Stimulated activated naive B cell treated with anti-CD40 and anti-IgM and Interleukin-4, amounts not matched to agents 10 μg/mL and 1 μg/mL and 100 μg/mL, for 72 hours (primary cell): ENCODE measurements at regions not wholly inside any gene's neighbourhood (a gene's known extent, or its start where the extent isn't known, plus 50 kb on each side); places are given as distances from the start of the nearest gene placed in this dataset.

Experiments
- ATAC-seq, 2 donors: fragments of 150-1000 bp; cut with Tn5 transposase; replicated peaks; 2 replicates each; pipeline ENCODE4 v1.10.0; 2021; ENCODE audit warnings: moderate library complexity in 1 of 2
- DNase-seq: peaks from one replicate; pipeline ENCODE4 v3.0.0; 2021
- H3K27ac Mint-ChIP-seq: one replicate; pipeline ENCODE4 v1.8.0; 2022; ENCODE audit warnings: mild to moderate bottlenecking, mixed read lengths
- H3K27me3 Mint-ChIP-seq, 2 donors: one replicate each; pipeline ENCODE4 v1.8.0; 2022; ENCODE audit warnings: mixed read lengths in 2 of 2
- H3K36me3 Mint-ChIP-seq, 2 donors: one replicate each; pipeline ENCODE4 v1.8.0; 2022; ENCODE audit warnings: mixed read lengths in 2 of 2, mild to moderate bottlenecking in 1 of 2
- H3K4me1 Mint-ChIP-seq, 2 donors: one replicate each; pipeline ENCODE4 v1.8.0; 2022; ENCODE audit warnings: mixed read lengths in 2 of 2, mild to moderate bottlenecking in 1 of 2
- H3K4me3 Mint-ChIP-seq, 2 donors: one replicate each; pipeline ENCODE4 v1.8.0; 2022; ENCODE audit warnings: mild to moderate bottlenecking in 2 of 2, mixed read lengths in 2 of 2, moderate library complexity in 1 of 2
- H3K9me3 Mint-ChIP-seq, 2 donors: one replicate each; pipeline ENCODE4 v1.8.0; 2022; ENCODE audit warnings: mixed read lengths in 2 of 2, mild to moderate bottlenecking in 1 of 2

DNA sequence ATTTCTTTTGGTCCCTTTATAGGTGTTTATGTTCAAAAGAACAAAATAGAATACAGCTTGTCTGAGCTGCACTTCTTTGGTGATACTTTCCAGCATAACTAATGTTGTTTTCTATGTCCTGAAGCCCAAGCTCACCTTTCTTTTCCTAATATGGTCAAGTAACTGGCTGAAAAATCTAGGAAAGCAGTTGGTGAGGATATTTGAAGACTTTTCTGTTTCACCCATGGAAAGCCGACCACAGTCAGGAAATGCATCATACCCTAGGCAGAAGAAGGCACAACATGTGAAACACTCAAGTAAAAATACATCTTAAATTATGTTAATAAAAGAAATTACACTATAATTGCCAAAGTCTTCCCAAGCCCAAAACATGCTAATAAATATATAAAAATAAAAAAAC lies 337.0 kb downstream of the PDGFC start:
- Mint-ChIP-seq H3K4me3 (no peak overlapping the region), H3K27ac (no peak overlapping the region), H3K9me3 (peaks cover 0 to 2% of the 10 kb centered on the region in 2 donors), H3K4me1 (no peaks in the 10 kb centered on the region), H3K36me3 (no peaks in the 10 kb centered on the region), H3K27me3 (no peaks in the 10 kb centered on the region)
- DNase-seq (no peak), ATAC-seq (no peak)

DNA sequence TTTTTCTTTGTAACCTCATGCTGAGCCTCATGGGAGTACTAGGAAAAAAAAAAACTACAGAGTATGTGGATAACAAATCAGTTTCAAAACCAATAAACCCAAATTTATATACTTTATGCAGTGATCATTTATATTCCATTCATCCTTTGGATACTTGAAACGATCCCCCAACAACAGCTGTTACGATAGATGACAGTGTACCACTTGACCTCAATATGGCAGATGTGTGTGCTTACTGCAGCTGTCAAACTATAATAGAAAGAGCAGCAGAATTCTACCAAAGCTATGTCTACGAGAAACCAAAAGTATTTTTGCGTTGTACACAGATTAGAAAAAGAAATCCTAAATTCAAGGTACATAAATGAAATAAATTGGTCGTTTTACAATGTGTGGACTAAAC lies 337.8 kb downstream of the PDGFC start:
- no peak overlapping the region for H3K27ac Mint-ChIP-seq

DNA sequence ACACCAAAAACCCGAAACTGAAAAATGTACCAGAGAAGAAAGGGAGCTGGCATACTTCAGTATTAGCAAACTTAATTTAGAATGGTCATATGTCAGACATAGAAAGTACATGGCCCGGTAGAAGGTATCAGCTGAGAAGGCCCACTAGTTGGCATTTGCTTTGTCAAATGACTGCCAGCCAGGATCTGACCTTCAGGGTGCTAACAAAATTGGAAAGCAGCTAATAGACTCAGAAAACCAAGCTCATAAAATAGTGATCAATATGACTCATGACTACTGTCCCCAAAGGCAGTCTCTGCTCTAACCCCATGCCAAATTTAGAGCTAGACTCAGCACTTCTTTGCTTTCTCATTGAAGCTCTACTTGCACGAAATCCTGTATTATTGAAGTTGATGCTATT lies 342.7 kb downstream of the PDGFC start:
- ATAC-seq (no peak), DNase-seq (no peak)
- H3K4me1 Mint-ChIP-seq = no peaks in the 10 kb centered on the region
- H3K27ac Mint-ChIP-seq = no peak overlapping the region
- no peak overlapping the region for H3K4me3 Mint-ChIP-seq
- peaks cover 4 to 8% of the 10 kb centered on the region in 2 donors for H3K9me3 Mint-ChIP-seq
- no peaks in the 10 kb centered on the region for H3K27me3 Mint-ChIP-seq
- no peaks in the 10 kb centered on the region for H3K36me3 Mint-ChIP-seq

More for the DNA sequence above, 337.8 kb downstream of the PDGFC start:
- Mint-ChIP-seq H3K27me3 (no peaks in the 10 kb centered on the region), H3K36me3 (no peaks in the 10 kb centered on the region), H3K4me3 (no peak overlapping the region), H3K4me1 (no peaks in the 10 kb centered on the region), H3K9me3 (peaks cover 0 to 5% of the 10 kb centered on the region in 2 donors)
- ATAC-seq = no peak
- DNase-seq = no peak

GRCh38 chr4:156623376-156623775 lies 348.2 kb downstream of the PDGFC start:
- ATAC-seq = no peak
- no peak for DNase-seq
- peaks cover 4 to 5% of the 10 kb centered on the region in 2 donors for H3K9me3 Mint-ChIP-seq

GRCh38 chr4:156620786-156621185 lies 350.8 kb downstream of the PDGFC start:
- no peaks in the 10 kb centered on the region for H3K4me1 Mint-ChIP-seq
- H3K4me3 Mint-ChIP-seq = no peak overlapping the region

More at GRCh38 chr4:156623376-156623775, 348.2 kb downstream of the PDGFC start:
- Mint-ChIP-seq H3K4me3 (no peak overlapping the region), H3K36me3 (no peaks in the 10 kb centered on the region), H3K27ac (no peak overlapping the region), H3K27me3 (no peaks in the 10 kb centered on the region), H3K4me1 (no peaks in the 10 kb centered on the region)

DNA sequence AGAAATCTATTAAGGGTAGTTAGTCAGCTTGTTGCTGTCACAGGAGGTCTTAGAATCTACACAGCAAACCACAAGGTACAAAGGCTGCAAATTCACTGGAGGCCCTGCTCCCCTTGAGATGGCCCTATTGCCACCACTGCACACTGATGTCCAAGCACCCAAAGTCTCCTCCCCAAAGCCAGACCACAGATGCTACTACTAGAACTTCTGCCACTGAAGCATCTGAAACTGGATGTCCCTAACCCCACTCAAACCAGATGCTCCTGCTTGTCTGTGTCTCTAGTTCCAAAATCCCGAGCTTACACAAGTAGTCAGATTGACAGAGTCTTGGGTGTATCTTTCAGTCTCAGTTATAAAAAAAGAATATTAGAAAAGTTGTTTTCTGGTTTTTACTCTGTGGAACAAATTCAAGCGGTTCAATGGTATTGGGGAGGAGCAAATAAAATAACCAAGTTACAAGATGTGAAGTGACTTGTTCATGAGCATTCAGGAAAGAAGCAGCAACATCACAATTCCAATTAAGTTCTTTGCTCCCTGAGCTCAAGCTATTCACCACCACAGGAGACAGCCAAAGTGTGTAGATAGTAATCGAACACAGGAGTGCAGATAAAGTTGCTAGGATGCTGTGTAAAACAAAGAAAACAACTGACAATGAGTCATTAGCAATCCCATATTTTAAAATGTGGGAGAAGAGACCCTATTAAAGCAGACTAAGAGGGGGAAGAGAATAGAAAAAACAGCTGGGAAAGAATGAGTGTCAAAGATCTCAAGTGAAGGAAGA lies 352.3 kb downstream of the PDGFC start:
- Mint-ChIP-seq H3K27me3 (no peaks in the 10 kb centered on the region), H3K9me3 (no peaks in the 10 kb centered on the region), H3K27ac (no peak overlapping the region), H3K4me1 (no peaks in the 10 kb centered on the region), H3K36me3 (no peaks in the 10 kb centered on the region), H3K4me3 (no peak overlapping the region)
- ATAC-seq (no peak), DNase-seq (no peak)

More at GRCh38 chr4:156620786-156621185, 350.8 kb downstream of the PDGFC start:
- no peaks in the 10 kb centered on the region for H3K36me3 Mint-ChIP-seq
- no peaks in the 10 kb centered on the region for H3K27me3 Mint-ChIP-seq
- H3K27ac Mint-ChIP-seq = no peak overlapping the region
- no peak for DNase-seq
- no peak for ATAC-seq
- no peaks in the 10 kb centered on the region for H3K9me3 Mint-ChIP-seq

DNA sequence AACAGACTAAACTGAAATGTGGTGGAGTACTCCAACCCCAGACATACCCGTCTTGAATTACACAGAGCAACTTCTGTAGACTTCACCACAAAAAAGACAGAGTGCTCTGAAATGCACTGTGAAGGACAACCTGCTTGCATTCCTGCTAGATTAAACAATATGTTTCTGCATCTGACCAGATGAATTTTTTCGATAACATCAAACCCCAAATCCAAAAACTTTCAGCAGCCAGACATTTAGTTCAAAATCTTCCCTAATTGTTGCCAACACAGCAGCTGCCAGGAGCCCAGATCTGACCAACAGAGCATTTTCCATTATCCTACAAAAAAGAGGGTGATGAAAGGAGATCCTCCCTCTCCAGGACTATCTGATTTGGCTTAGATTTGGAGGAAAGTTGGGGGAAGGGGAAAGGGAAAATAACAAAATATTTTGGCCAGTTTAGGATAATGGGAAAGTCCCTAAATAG lies 356.5 kb downstream of the PDGFC start:
- DNase-seq = no peak
- Mint-ChIP-seq H3K9me3 (no peaks in the 10 kb centered on the region), H3K27ac (no peak overlapping the region), H3K4me3 (no peak overlapping the region), H3K4me1 (no peaks in the 10 kb centered on the region), H3K27me3 (no peaks in the 10 kb centered on the region), H3K36me3 (no peaks in the 10 kb centered on the region)
- no peak for ATAC-seq

DNA sequence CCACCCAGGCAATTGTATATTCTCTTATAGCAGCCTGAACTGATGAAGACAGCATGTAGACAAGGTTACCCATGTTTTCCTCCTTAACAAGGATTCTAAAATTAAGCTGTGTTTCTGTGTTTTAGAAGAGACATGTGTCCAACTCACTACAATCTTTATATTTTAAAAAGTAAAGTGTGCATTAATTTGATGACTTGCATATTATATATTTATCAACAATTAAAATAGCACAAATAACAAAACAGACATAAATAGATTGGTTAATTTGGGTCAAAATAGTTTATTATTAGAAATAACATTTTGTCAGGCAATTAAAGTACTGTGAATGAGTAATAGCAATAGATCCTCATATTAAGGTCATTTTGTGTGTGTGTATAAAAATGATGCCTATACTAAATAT lies 357.1 kb downstream of the PDGFC start:
- no peak for ATAC-seq
- Mint-ChIP-seq H3K27ac (no peak overlapping the region), H3K4me3 (no peak overlapping the region), H3K9me3 (no peaks in the 10 kb centered on the region), H3K36me3 (no peaks in the 10 kb centered on the region), H3K27me3 (no peaks in the 10 kb centered on the region), H3K4me1 (no peaks in the 10 kb centered on the region)
- DNase-seq = no peak

- Mint-ChIP-seq H3K4me1 (no peaks in the 10 kb centered on the region), H3K27ac (no peak overlapping the region), H3K27me3 (no peaks in the 10 kb centered on the region), H3K9me3 (no peaks in the 10 kb centered on the region), H3K4me3 (no peak overlapping the region), H3K36me3 (no peaks in the 10 kb centered on the region)
- no peak for ATAC-seq
- DNase-seq = no peak
These were observed 362.2 kb downstream of the PDGFC start for GRCh38 chr4:156609421-156609820.

DNA sequence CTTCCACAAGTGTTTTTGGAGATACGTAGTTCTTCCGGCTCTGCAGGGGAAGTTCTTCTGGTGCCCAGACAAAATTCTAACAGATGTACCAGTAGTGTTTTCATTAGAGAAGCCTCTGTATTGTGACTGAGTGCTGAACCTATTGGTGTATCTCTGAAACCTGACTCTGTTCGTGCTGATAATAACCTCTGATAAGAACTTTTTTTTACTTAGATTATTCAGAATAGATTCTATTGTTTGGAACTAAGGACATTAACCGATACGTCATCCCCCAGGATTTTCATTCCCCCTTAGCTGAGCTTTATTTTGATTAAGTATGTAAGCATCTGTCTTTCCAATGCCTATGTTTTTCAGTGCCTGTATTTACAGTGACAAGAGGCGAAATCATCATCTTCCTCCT lies 362.9 kb downstream of the PDGFC start:
- H3K36me3 Mint-ChIP-seq = no peaks in the 10 kb centered on the region
- no peak overlapping the region for H3K4me3 Mint-ChIP-seq
- H3K27me3 Mint-ChIP-seq = no peaks in the 10 kb centered on the region
- ATAC-seq (no peak), DNase-seq (no peak)
- no peaks in the 10 kb centered on the region for H3K4me1 Mint-ChIP-seq
- no peak overlapping the region for H3K27ac Mint-ChIP-seq
- H3K9me3 Mint-ChIP-seq = peaks cover 0 to 4% of the 10 kb centered on the region in 2 donors

DNA sequence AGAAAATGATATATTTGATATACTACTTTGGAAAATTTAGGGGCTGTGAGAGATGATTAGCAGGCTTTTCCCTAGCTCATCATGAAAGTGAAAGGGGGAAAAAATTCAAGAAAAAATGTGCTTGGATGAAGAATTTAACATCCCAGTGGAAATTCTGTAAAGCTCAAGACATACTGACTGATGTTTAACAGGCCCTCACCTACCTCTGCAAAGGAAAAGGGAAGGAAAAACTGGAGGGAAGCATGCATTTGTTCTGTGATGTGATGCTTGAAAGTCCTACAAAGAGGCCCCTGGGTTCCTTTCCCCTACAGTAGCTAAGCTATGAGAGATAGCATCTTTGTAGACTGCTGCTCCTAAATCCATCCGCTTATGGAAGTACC lies 364.1 kb downstream of the PDGFC start:
- Mint-ChIP-seq H3K27ac (no peak overlapping the region), H3K9me3 (peaks cover 0 to 4% of the 10 kb centered on the region in 2 donors), H3K27me3 (no peaks in the 10 kb centered on the region), H3K4me1 (no peaks in the 10 kb centered on the region), H3K36me3 (no peaks in the 10 kb centered on the region), H3K4me3 (no peak overlapping the region)
- ATAC-seq (no peak), DNase-seq (no peak)

DNA sequence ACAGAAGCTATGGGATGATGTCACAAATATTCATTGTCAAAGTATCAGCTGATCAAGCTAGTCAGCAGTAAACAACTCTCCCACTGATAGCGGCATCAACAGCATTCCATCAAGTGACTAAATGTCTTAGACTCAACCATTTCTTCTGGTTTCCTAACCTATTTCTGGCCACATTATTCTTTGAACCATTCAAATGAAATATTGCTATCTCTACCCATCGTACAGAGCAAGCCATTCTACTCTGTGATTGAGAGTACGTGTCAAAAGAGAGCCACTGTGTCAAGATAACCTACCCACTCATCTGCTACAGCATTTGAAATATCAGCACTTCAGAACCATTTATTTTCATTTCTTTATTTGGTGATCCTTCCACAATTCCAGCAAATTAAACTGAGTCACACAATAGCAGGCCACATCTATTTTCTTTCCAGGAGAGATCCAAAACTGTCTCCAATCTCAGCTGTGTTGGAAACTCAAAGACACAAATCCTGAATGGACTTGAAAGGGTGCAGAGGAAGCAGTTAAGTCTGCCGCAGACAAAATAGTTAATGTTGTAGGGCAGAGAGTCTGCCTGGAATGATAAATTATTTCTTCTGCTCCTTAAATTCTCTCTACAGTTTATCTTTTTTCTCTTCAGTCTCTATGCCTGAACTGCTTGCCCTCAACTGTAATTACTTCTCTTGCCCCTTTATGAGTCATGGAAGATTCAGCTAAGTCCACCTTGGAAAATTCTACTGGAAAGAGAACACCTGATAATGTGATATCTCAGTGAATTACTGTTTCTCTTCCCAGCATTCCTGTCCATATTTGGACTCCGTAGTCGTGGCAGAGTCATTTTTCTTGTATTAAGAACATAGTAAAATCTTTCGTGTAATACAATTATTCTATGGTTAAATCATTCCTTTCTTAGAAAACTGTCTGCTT lies 364.8 kb downstream of the PDGFC start:
- no peaks in the 10 kb centered on the region for H3K4me1 Mint-ChIP-seq
- no peaks in the 10 kb centered on the region for H3K27me3 Mint-ChIP-seq
- H3K27ac Mint-ChIP-seq = peak overlapping the region; percentile 43
- peaks cover 0 to 4% of the 10 kb centered on the region in 2 donors for H3K9me3 Mint-ChIP-seq
- no peak overlapping the region for H3K4me3 Mint-ChIP-seq
- no peak for DNase-seq
- no peaks in the 10 kb centered on the region for H3K36me3 Mint-ChIP-seq
- no peak for ATAC-seq

DNA sequence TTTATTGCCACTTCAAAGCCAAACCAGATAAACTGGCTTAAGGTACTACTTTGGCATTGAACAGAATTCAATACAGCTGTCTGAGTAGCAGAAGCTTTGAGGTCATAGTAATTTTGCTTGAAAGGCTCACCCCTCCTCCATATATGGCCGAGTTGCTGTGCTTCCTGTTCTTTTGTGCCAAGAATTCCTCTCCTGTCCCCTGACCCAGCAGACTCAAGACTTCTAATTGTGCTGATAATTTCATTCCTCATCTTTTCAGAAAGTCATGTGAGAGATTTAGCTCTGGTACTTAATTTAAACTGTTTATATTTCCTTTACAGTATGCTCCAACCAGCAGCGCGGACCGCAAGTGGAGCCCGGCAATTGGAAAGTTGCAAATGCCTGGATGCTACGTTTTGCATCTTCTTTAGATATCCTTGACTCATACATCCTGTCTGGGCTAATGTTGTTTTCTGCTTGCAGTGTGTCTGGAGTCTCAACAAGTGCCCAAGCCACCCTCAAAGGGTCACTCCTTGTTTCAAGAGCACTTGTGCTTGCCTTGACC lies 373.4 kb downstream of the PDGFC start:
- Mint-ChIP-seq H3K4me3 (no peak overlapping the region), H3K27ac (no peak overlapping the region), H3K9me3 (peaks cover 0 to 4% of the 10 kb centered on the region in 2 donors), H3K27me3 (no peaks in the 10 kb centered on the region), H3K36me3 (no peaks in the 10 kb centered on the region), H3K4me1 (no peaks in the 10 kb centered on the region)
- no peak for ATAC-seq
- no peak for DNase-seq

GRCh38 chr4:156596706-156597329 lies 374.8 kb downstream of the PDGFC start:
- H3K27ac Mint-ChIP-seq = no peak overlapping the region
- DNase-seq = no peak
- ATAC-seq = no peak
- peaks cover 0 to 5% of the 10 kb centered on the region in 2 donors for H3K9me3 Mint-ChIP-seq
- no peaks in the 10 kb centered on the region for H3K36me3 Mint-ChIP-seq
- no peak overlapping the region for H3K4me3 Mint-ChIP-seq
- no peaks in the 10 kb centered on the region for H3K27me3 Mint-ChIP-seq
- no peaks in the 10 kb centered on the region for H3K4me1 Mint-ChIP-seq
